ENCODE measurements at regions not wholly inside any gene's neighbourhood (a gene's known extent, or its start where the extent isn't known, plus 50 kb on each side); places are given as distances from the start of the nearest gene placed in this dataset.

DNA sequence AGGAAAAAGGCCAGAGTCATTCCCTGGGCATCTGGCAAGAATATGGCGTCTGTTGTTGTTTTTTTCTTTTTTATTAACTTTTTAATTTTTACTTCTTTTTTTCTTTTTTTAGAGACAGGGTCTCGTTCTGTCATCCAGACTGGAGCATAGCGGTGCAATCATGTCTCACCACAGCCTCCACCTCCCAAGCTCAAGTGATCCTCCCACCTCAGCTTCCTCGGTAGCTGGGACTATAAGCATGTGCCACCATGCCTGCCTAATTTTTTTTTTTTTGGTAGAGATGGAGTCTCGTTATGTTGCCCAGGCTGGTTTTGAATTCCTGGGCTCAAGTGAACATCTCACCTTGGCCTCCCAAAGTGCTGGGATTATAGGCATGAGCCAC lies 54.0 kb upstream of the PRDM11 start:
- no peaks in the 10 kb centered on the region for H3K9me2 ChIP-seq (replicated peaks; ENCODE audit: control insufficient read depth, low read length)
- no peak overlapping the region for H3K4me2 ChIP-seq (ENCODE audit: low read length)
- H3K27me3 ChIP-seq (ENCODE audit: control insufficient read depth, low read length): peaks cover 19% of the 10 kb centered on the region
- no peaks in the 10 kb centered on the region for H3K79me2 ChIP-seq (ENCODE audit: control insufficient read depth, low read length)
- no peaks in the 10 kb centered on the region for H4K20me1 ChIP-seq (ENCODE audit: control insufficient read depth, insufficient read depth, low read depth, low read length)
- no peak overlapping the region for H3K27ac ChIP-seq (ENCODE audit: low read depth, low read length)
- H3K4me3 ChIP-seq (ENCODE audit: low read length): no peak overlapping the region
- TF ChIP-seq, protein P1, sequence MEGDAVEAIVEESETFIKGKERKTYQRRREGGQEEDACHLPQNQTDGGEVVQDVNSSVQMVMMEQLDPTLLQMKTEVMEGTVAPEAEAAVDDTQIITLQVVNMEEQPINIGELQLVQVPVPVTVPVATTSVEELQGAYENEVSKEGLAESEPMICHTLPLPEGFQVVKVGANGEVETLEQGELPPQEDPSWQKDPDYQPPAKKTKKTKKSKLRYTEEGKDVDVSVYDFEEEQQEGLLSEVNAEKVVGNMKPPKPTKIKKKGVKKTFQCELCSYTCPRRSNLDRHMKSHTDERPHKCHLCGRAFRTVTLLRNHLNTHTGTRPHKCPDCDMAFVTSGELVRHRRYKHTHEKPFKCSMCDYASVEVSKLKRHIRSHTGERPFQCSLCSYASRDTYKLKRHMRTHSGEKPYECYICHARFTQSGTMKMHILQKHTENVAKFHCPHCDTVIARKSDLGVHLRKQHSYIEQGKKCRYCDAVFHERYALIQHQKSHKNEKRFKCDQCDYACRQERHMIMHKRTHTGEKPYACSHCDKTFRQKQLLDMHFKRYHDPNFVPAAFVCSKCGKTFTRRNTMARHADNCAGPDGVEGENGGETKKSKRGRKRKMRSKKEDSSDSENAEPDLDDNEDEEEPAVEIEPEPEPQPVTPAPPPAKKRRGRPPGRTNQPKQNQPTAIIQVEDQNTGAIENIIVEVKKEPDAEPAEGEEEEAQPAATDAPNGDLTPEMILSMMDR (IDR thresholded peaks at IDR 0.05; ENCODE audit: low read depth, low read length, poor library complexity, severe bottlenecking): no peak
- no peak for TF ChIP-seq EZH2phosphoT487 (IDR thresholded peaks at IDR 0.05; ENCODE audit: borderline replicate concordance, low read length)
- peaks cover 56% of the 10 kb centered on the region for H3K4me1 ChIP-seq (ENCODE audit: control insufficient read depth, low read length)
- no peaks in the 10 kb centered on the region for H3K9me3 ChIP-seq (ENCODE audit: control insufficient read depth, insufficient read depth, low read length)
- peaks cover 9% of the 10 kb centered on the region; the same call in 1 of the 2 replicates for H3F3A ChIP-seq (ENCODE audit: control insufficient read depth, insufficient read depth)
- H3K36me3 ChIP-seq (ENCODE audit: control insufficient read depth, low read length): no peaks in the 10 kb centered on the region

DNA sequence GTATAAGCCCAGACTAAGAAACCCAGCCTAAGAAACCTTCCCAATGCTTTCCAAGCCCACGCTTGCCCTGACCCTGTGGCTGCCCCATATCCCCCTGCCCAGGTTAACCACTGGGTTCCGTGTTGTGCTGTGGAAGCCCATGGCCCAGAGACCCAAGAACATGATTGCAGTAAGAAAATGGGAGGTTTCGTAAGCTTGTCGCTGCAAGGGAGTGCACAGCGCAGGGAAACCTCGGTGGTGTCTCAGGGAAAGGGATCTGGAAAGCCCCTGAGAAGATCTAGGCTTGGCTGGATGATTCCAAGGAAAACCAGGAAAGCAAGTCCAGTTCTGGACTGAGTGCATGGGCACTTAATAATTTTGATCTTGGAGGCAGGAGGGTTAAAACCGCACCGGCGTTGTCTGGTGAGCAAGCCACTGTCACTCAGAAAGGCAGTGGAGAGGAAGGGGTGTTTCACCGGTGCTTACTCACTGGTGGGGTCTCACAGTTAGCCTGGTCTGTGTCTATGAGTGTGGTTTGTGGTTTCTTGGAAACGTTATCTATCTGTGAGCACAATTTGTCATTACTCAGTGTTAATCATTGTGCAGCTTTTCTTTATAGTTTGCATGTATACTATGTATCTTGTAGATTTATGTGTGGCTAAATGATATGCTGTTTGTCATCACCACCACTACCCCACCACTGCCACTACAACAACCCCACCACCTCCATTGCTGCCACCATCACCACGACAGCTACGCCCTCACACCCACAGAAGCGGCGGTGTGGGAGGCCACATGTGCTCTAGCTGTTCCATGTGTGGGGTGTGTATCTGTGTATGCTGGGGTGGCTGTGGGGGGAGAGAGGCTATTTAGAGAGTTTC lies 53.3 kb upstream of the PRDM11 start:
- Histone ChIP-seq H3F3A (ENCODE audit: control insufficient read depth, insufficient read depth) (peaks cover 6% of the 10 kb centered on the region; the same call in 1 of the 2 replicates), H4K20me1 (ENCODE audit: control insufficient read depth, insufficient read depth, low read depth, low read length) (no peaks in the 10 kb centered on the region), H3K4me3 (ENCODE audit: low read length) (no peak overlapping the region), H3K27me3 (ENCODE audit: control insufficient read depth, low read length) (peaks cover 19% of the 10 kb centered on the region), H3K9me2 (replicated peaks; ENCODE audit: control insufficient read depth, low read length) (no peaks in the 10 kb centered on the region), H3K36me3 (ENCODE audit: control insufficient read depth, low read length) (no peaks in the 10 kb centered on the region), H3K9me3 (ENCODE audit: control insufficient read depth, insufficient read depth, low read length) (no peaks in the 10 kb centered on the region), H3K4me2 (ENCODE audit: low read length) (no peak overlapping the region), H3K79me2 (ENCODE audit: control insufficient read depth, low read length) (no peaks in the 10 kb centered on the region), H3K4me1 (ENCODE audit: control insufficient read depth, low read length) (peaks cover 49% of the 10 kb centered on the region), H3K27ac (ENCODE audit: low read depth, low read length) (no peak overlapping the region)
- no peak for TF ChIP-seq EZH2phosphoT487 (IDR thresholded peaks at IDR 0.05; ENCODE audit: borderline replicate concordance, low read length)
- TF ChIP-seq, protein P1 (IDR thresholded peaks at IDR 0.05; ENCODE audit: low read depth, low read length, poor library complexity, severe bottlenecking): no peak

DNA sequence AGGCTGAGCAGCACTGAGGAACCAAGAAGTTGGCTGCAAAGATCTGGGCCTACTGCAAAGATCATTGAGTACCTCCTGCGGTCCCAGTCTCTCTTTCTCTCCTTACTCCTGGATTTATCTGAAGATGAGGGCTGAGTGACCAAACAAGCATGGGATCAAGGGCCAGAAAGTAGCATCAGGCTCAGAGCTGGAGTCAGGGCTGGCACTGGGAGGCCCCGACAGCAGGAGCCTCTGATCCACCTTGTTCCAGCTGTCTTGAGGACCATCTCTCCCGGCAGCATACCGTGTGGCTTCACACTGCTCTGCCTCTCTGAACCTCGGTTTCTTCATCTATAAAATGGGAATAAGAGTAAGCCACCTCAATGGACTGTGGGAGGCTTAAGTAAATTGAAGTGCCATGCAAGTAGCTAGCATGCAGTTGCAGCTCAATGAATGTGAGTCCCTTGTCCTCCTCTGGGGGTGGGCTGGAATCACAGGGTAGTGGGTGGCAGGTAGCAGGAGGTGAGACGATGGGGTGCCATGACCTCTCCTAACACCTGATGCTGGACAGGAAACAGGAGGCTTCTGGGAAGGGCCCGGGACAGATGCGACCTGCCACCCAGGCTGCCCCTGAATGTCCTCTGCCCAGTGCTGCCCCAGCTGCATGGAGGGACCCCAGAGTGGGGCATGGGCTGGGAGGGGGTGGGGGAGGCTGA lies 52.5 kb upstream of the PRDM11 start:
- H3K36me3 ChIP-seq (ENCODE audit: control insufficient read depth, low read length): no peaks in the 10 kb centered on the region
- H3K27ac ChIP-seq (ENCODE audit: low read depth, low read length): no peak overlapping the region
- H3K4me1 ChIP-seq (ENCODE audit: control insufficient read depth, low read length): peaks cover 41% of the 10 kb centered on the region
- peaks cover 19% of the 10 kb centered on the region for H3K27me3 ChIP-seq (ENCODE audit: control insufficient read depth, low read length)
- H3K9me3 ChIP-seq (ENCODE audit: control insufficient read depth, insufficient read depth, low read length): no peaks in the 10 kb centered on the region
- no peaks in the 10 kb centered on the region for H4K20me1 ChIP-seq (ENCODE audit: control insufficient read depth, insufficient read depth, low read depth, low read length)
- H3K4me3 ChIP-seq (ENCODE audit: low read length): no peak overlapping the region
- no peaks in the 10 kb centered on the region for H3K9me2 ChIP-seq (replicated peaks; ENCODE audit: control insufficient read depth, low read length)
- TF ChIP-seq, protein P1 (IDR thresholded peaks at IDR 0.05; ENCODE audit: low read depth, low read length, poor library complexity, severe bottlenecking): no peak
- no peak for TF ChIP-seq EZH2phosphoT487 (IDR thresholded peaks at IDR 0.05; ENCODE audit: borderline replicate concordance, low read length)
- no peak overlapping the region for H3K4me2 ChIP-seq (ENCODE audit: low read length)
- H3F3A ChIP-seq (ENCODE audit: control insufficient read depth, insufficient read depth): peaks cover 6% of the 10 kb centered on the region; the same call in 1 of the 2 replicates
- H3K79me2 ChIP-seq (ENCODE audit: control insufficient read depth, low read length): no peaks in the 10 kb centered on the region

Measured in DOHH2 (cell line).